Smooth muscle cell (in vitro differentiated cells): ENCODE measurements at regions not wholly inside any gene's neighbourhood (a gene's known extent, or its start where the extent isn't known, plus 50 kb on each side); places are given as distances from the start of the nearest gene placed in this dataset.

Experiments
- DNase-seq: peaks from one replicate; lab custom pipeline; 2025; ENCODE audit not compliant: unreplicated experiment; lab: John Stamatoyannopoulos, UW
- H2AFZ ChIP-seq: fragments of 200-600 bp; sonication (generic); 2 replicates; pipeline ENCODE4 v1.6.0; 2016; ENCODE audit warnings: antibody characterized with exemption, low read depth, mild to moderate bottlenecking
- H3F3A ChIP-seq: fragments of 200-600 bp; sonication (generic); 2 replicates; pipeline ENCODE4 v1.6.0; 2017; ENCODE audit warnings: antibody characterized with exemption, low read depth
- H3K27ac ChIP-seq: fragments of 200-600 bp; sonication (generic); 2 replicates; pipeline ENCODE4 v1.5.1; 2016; ENCODE audit warnings: low read depth, mild to moderate bottlenecking
- H3K27me3 ChIP-seq: fragments of 200-600 bp; sonication (generic); 2 replicates; pipeline ENCODE4 v1.6.1; 2016; ENCODE audit warnings: low read depth, mild to moderate bottlenecking
- H3K36me3 ChIP-seq: fragments of 200-600 bp; sonication (generic); 2 replicates; pipeline ENCODE4 v1.5.1; 2016; ENCODE audit warnings: low read depth
- H3K4me1 ChIP-seq: fragments of 200-600 bp; sonication (generic); 2 replicates; pipeline ENCODE4 v1.5.1; 2016; ENCODE audit warnings: low read depth
- H3K4me2 ChIP-seq: fragments of 200-600 bp; sonication (generic); 2 replicates; pipeline ENCODE4 v1.6.0; 2016; ENCODE audit warnings: mild to moderate bottlenecking
- H3K4me3 ChIP-seq: fragments of 200-600 bp; sonication (generic); 2 replicates; pipeline ENCODE4 v1.5.1; 2016; ENCODE audit warnings: mild to moderate bottlenecking
- H3K79me2 ChIP-seq: fragments of 200-600 bp; sonication (generic); 2 replicates; pipeline ENCODE4 v1.6.0; 2016; ENCODE audit warnings: low read depth, mild to moderate bottlenecking
- H3K9ac ChIP-seq: fragments of 200-600 bp; sonication (generic); 2 replicates; pipeline ENCODE4 v1.6.0; 2016; ENCODE audit warnings: low read depth
- H3K9me3 ChIP-seq: fragments of 200-600 bp; sonication (generic); replicated peaks from 2 replicates; pipeline ENCODE4 v1.5.1; 2016; ENCODE audit warnings: low read depth
- H4K20me1 ChIP-seq: fragments of 200-600 bp; sonication (generic); 2 replicates; pipeline ENCODE4 v1.6.0; 2016; ENCODE audit warnings: low read depth
- CTCF ChIP-seq: fragments of 200-600 bp; sonication (generic); IDR thresholded peaks from 2 replicates; pipeline ENCODE4 v1.5.1; 2017; ENCODE audit warnings: borderline replicate concordance, mild to moderate bottlenecking, antibody characterized with exemption; ENCODE audit not compliant: insufficient read depth, poor library complexity, severe bottlenecking
- WGBS: methylation state at CpG from one replicate; pipeline ENCODE4 v1.1.7; 2016; ENCODE audit warnings: low lambda C conversion rate; 5-methylcytosine and 5-hydroxymethylcytosine counted together

- WGBS, result 78% methylated on average over 6 of the region's 6 CpGs
- no peak overlapping the region for H3K4me2 ChIP-seq
These were observed 114.1 kb downstream of the OR13A1 start for GRCh38 chr10:45201271-45201670.

GRCh38 chr10:45202242-45202641, 113.2 kb downstream of the OR13A1 start:
- 75% methylated on average over 4 of the region's 4 CpGs for WGBS
- H4K20me1 ChIP-seq, result no peaks in the 10 kb centered on the region

More at GRCh38 chr10:45201271-45201670, 114.1 kb downstream of the OR13A1 start:
- Histone ChIP-seq H3K4me1 (no peaks in the 10 kb centered on the region), H3K27ac (no peak overlapping the region), H2AFZ (no peak overlapping the region), H3K4me3 (no peak overlapping the region), H4K20me1 (no peaks in the 10 kb centered on the region), H3F3A (no peaks in the 10 kb centered on the region), H3K79me2 (no peaks in the 10 kb centered on the region), H3K9ac (no peak overlapping the region), H3K9me3 (no peaks in the 10 kb centered on the region), H3K36me3 (no peaks in the 10 kb centered on the region), H3K27me3 (no peaks in the 10 kb centered on the region)
- no peak for DNase-seq
- no peak for TF ChIP-seq CTCF

GRCh38 chr10:45204954-45205775, 110.2 kb downstream of the OR13A1 start:
- Histone ChIP-seq H3F3A (no peaks in the 10 kb centered on the region), H3K4me1 (no peaks in the 10 kb centered on the region), H4K20me1 (no peaks in the 10 kb centered on the region), H3K27me3 (no peaks in the 10 kb centered on the region), H3K9ac (no peak overlapping the region), H3K4me3 (no peak overlapping the region), H3K9me3 (no peaks in the 10 kb centered on the region), H2AFZ (no peak overlapping the region), H3K36me3 (no peaks in the 10 kb centered on the region), H3K4me2 (no peak overlapping the region), H3K79me2 (no peaks in the 10 kb centered on the region), H3K27ac (no peak overlapping the region)
- no peak for TF ChIP-seq CTCF
- 94% methylated on average over 30 of the region's 30 CpGs for WGBS
- DNase-seq, result no peak

More at GRCh38 chr10:45202242-45202641, 113.2 kb downstream of the OR13A1 start:
- no peak overlapping the region for H3K27ac ChIP-seq
- H3F3A ChIP-seq, result no peaks in the 10 kb centered on the region
- no peaks in the 10 kb centered on the region for H3K4me1 ChIP-seq
- no peaks in the 10 kb centered on the region for H3K9me3 ChIP-seq
- no peak overlapping the region for H3K9ac ChIP-seq
- DNase-seq, result no peak
- no peak overlapping the region for H3K4me2 ChIP-seq
- TF ChIP-seq CTCF, result no peak
- no peaks in the 10 kb centered on the region for H3K27me3 ChIP-seq
- H3K4me3 ChIP-seq, result no peak overlapping the region
- H3K36me3 ChIP-seq, result no peaks in the 10 kb centered on the region
- no peaks in the 10 kb centered on the region for H3K79me2 ChIP-seq
- no peak overlapping the region for H2AFZ ChIP-seq

GRCh38 chr10:45209888-45210287, 105.5 kb downstream of the OR13A1 start:
- no peak overlapping the region for H3K4me3 ChIP-seq
- no peaks in the 10 kb centered on the region for H3K27me3 ChIP-seq
- no peaks in the 10 kb centered on the region for H3K4me1 ChIP-seq
- H3K27ac ChIP-seq, result no peak overlapping the region
- H2AFZ ChIP-seq, result no peak overlapping the region
- H3K4me2 ChIP-seq, result no peak overlapping the region
- WGBS, result 100% methylated on average over 2 of the region's 2 CpGs
- H3K9me3 ChIP-seq, result no peaks in the 10 kb centered on the region
- H3F3A ChIP-seq, result no peaks in the 10 kb centered on the region
- no peaks in the 10 kb centered on the region for H3K36me3 ChIP-seq
- TF ChIP-seq CTCF, result no peak
- DNase-seq, result no peak
- H4K20me1 ChIP-seq, result no peaks in the 10 kb centered on the region
- H3K9ac ChIP-seq, result no peak overlapping the region
- H3K79me2 ChIP-seq, result no peaks in the 10 kb centered on the region
